Progenitor cell of endocrine pancreas (in vitro differentiated cells): ENCODE measurements at regions not wholly inside any gene's neighbourhood (a gene's known extent, or its start where the extent isn't known, plus 50 kb on each side); places are given as distances from the start of the nearest gene placed in this dataset.

Source experiments
- DNase-seq: peaks from one replicate; pipeline ENCODE4 v3.0.0; 2021; ENCODE audit warnings: low spot score; ENCODE audit not compliant: unreplicated experiment
- H3K27ac Mint-ChIP-seq: 2 replicates; pipeline ENCODE4 v1.8.0; 2021; ENCODE audit warnings: mild to moderate bottlenecking, moderate library complexity, mixed read lengths
- H3K27me3 Mint-ChIP-seq: 2 replicates; pipeline ENCODE4 v1.8.0; 2021; ENCODE audit warnings: mixed read lengths
- H3K36me3 Mint-ChIP-seq: 2 replicates; pipeline ENCODE4 v1.8.0; 2022; ENCODE audit warnings: mixed read lengths; ENCODE audit not compliant: insufficient read depth
- H3K4me1 Mint-ChIP-seq: 2 replicates; pipeline ENCODE4 v1.8.0; 2021; ENCODE audit warnings: low read depth, mixed read lengths
- H3K4me3 Mint-ChIP-seq: 2 replicates; pipeline ENCODE4 v1.8.0; 2021; ENCODE audit warnings: low read depth, mild to moderate bottlenecking, moderate library complexity, mixed read lengths
- H3K9me3 Mint-ChIP-seq: 2 replicates; pipeline ENCODE4 v1.8.0; 2021; ENCODE audit warnings: low read depth, mixed read lengths
- TF ChIP-seq, protein P1 (sequence below): fragments of 200-600 bp; sonication (generic); IDR thresholded peaks from one replicate; pipeline ENCODE4 v1.5.0; 2021; ENCODE audit warnings: antibody characterized with exemption, mild to moderate bottlenecking; ENCODE audit not compliant: unreplicated experiment

DNA sequence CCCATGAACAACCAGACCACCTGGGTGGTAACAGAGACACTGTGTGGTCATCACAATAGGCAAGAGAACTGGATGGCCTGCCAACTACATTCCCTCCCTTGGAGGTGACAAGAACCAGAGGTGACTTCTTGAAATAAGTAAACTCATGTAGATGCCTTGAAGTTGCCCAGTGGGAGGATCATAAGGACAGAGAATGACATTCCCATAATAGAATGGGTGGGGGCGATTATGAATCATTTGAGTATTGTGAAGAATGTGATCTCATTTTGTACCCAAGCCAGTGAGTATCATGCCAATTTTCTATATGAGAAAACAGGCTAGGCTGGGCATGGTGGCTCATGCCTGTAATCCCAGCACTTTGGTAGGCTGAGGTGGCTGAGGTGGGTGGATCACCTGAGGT, 211.4 kb upstream of the GYPC start:
- no peak overlapping the region for H3K4me3 Mint-ChIP-seq
- H3K27me3 Mint-ChIP-seq, result no peaks in the 10 kb centered on the region
- no peak overlapping the region for H3K27ac Mint-ChIP-seq
- TF ChIP-seq, protein P1, sequence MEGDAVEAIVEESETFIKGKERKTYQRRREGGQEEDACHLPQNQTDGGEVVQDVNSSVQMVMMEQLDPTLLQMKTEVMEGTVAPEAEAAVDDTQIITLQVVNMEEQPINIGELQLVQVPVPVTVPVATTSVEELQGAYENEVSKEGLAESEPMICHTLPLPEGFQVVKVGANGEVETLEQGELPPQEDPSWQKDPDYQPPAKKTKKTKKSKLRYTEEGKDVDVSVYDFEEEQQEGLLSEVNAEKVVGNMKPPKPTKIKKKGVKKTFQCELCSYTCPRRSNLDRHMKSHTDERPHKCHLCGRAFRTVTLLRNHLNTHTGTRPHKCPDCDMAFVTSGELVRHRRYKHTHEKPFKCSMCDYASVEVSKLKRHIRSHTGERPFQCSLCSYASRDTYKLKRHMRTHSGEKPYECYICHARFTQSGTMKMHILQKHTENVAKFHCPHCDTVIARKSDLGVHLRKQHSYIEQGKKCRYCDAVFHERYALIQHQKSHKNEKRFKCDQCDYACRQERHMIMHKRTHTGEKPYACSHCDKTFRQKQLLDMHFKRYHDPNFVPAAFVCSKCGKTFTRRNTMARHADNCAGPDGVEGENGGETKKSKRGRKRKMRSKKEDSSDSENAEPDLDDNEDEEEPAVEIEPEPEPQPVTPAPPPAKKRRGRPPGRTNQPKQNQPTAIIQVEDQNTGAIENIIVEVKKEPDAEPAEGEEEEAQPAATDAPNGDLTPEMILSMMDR, result no peak
- no peak for DNase-seq
- H3K4me1 Mint-ChIP-seq, result peaks cover 23% of the 10 kb centered on the region
- no peaks in the 10 kb centered on the region for H3K9me3 Mint-ChIP-seq
- H3K36me3 Mint-ChIP-seq, result no peaks in the 10 kb centered on the region

DNA sequence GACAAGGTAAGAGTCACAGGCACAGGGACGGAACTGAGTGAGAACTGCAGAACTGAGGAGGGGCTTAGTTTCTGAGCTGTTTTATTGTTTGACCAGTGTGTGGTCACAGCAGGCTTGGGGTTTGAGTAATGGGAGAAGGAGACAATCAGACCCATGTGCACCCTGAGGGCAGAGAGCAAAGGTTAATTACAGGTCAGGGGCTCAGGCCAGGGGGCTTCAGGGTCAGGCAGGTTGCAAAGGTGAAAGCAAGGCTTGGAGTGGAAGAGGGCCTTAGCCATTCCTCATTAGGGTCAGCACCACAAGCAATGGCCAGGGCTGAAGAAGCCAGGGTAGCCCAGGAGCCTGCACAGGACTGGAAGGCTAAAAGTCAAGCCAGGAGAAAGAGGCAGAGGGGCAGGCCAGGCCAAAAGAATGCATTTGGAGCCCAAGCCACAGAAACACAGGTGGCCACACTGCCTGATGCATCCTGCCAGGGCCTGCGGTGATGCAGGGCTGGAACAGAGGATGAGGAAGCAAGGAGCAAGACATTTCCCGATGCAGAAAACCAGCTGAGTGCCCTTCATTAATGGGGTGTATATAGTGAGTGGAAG, 209.8 kb upstream of the GYPC start:
- DNase-seq, result no peak

DNA sequence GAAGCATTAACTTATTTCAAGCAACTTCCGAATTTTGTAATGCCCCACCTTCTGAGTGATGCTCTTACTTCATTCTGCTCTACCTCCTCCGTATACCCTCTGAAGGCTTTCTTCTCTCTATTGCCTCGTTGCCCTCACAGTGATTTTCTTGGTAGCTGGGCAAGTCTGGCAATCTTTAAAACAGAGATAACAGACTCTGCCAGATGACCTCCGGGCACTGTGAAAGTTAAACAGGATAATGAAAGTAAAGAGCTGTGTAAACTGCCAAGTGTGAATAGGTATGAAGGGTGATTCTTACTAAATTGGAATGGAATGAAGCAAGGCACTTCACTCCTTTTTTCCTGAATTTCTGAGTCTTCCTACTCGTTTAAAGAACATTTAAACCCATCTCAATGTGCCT, 207.3 kb upstream of the GYPC start:
- no peak overlapping the region for H3K4me3 Mint-ChIP-seq
- H3K36me3 Mint-ChIP-seq, result no peaks in the 10 kb centered on the region
- TF ChIP-seq, protein P1, result no peak
- H3K27me3 Mint-ChIP-seq, result no peaks in the 10 kb centered on the region
- peaks cover 23% of the 10 kb centered on the region for H3K4me1 Mint-ChIP-seq
- H3K9me3 Mint-ChIP-seq, result no peaks in the 10 kb centered on the region
- no peak overlapping the region for H3K27ac Mint-ChIP-seq
- DNase-seq, result no peak

More for the DNA sequence above, 209.8 kb upstream of the GYPC start:
- H3K27ac Mint-ChIP-seq, result peak overlapping the region; percentile 25
- H3K9me3 Mint-ChIP-seq, result no peaks in the 10 kb centered on the region
- H3K36me3 Mint-ChIP-seq, result no peaks in the 10 kb centered on the region
- no peak overlapping the region for H3K4me3 Mint-ChIP-seq
- no peaks in the 10 kb centered on the region for H3K27me3 Mint-ChIP-seq
- TF ChIP-seq, protein P1, result no peak
- peaks cover 23% of the 10 kb centered on the region for H3K4me1 Mint-ChIP-seq

DNA sequence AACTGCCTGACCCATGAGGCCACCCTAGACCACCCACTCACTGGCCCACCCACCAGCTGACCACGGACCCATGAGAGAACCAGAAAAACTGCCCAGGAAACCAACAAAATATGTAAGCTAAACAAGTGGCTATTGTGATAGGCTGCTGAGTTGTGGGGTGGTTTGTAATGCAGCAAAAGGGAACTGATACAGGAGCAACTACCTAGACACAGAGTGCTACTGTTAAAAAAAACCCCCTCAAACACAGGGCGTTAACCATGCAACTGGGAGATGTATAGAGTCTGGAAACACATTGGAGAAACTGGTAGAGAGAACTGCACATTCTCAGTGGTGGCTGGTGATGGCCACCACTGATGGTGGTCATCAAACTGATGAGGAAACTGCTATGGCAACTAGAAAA, 206.3 kb upstream of the GYPC start:
- Mint-ChIP-seq H3K4me3 (no peak overlapping the region), H3K9me3 (peaks cover 6% of the 10 kb centered on the region), H3K27ac (no peak overlapping the region), H3K36me3 (no peaks in the 10 kb centered on the region), H3K4me1 (peaks cover 23% of the 10 kb centered on the region), H3K27me3 (peaks cover 3% of the 10 kb centered on the region)
- DNase-seq, result no peak
- TF ChIP-seq, protein P1, result no peak

DNA sequence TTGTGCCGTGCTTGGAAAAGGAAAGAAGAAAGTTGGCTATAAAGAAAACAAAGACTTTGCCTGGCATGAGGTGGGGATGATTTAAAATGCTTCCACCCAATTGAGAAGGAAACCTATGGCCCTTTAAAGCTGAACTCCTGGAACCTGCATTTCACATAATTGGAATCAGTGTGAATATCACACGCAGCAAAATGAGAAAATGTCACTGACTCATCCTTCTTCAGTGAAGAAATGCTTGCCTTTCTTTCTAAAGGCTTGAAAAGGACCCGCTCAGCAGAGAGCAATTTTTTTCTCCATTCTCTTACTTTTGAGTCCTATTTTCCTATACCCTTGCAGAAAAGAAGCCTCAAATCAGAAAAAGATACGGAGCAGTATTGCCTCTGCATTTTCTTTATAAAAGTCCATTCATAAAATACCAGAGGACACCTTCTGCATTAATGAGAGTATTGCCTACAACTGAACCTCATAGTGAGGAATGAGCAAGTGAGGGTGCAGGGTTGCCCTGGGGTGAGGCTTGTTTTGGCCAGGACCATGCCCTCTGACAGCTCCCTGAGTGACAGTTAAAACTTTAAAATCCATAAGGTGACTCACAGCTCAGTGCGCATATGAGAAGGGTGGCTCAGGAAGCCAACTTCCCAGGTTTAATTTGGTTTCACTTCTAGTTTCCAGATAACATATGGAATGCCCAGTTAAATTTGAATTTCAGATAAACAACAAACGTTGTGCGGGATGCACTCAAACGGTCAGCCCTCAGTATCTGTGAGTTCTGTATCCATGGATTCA, 191.9 kb upstream of the GYPC start:
- DNase-seq, result no peak
- Mint-ChIP-seq H3K27ac (no peak overlapping the region), H3K4me1 (no peaks in the 10 kb centered on the region), H3K27me3 (peaks cover 19% of the 10 kb centered on the region), H3K9me3 (no peaks in the 10 kb centered on the region), H3K4me3 (no peak overlapping the region), H3K36me3 (no peaks in the 10 kb centered on the region)
- TF ChIP-seq, protein P1, result no peak
